DND-41 (cell line): ENCODE measurements at regions not wholly inside any gene's neighbourhood (a gene's known extent, or its start where the extent isn't known, plus 50 kb on each side); places are given as distances from the start of the nearest gene placed in this dataset.

Experiments
- ATAC-seq: fragments of 200-7000 bp; cut with Tn5 transposase; 3 replicates; pipeline ENCODE4 v1.9.1; 2021; ENCODE audit warnings: low read depth; ENCODE audit not compliant: insufficient read depth
- DNase-seq: peaks from one replicate; pipeline ENCODE4 v3.0.0-alpha.2; 2020
- H2AFZ ChIP-seq: 2 replicates; pipeline ENCODE4 v1.6.0; 2012; ENCODE audit warnings: low read depth, low read length
- H3K27ac ChIP-seq: 2 replicates; pipeline ENCODE4 v1.5.1; 2012; ENCODE audit warnings: low read length, inconsistent platforms
- H3K27me3 ChIP-seq: fragments of 200-600 bp; sonication (generic); 2 replicates; pipeline ENCODE4 v1.6.0; 2012; ENCODE audit warnings: low read length, mild to moderate bottlenecking, inconsistent platforms; ENCODE audit not compliant: insufficient read depth, poor library complexity
- H3K36me3 ChIP-seq: 2 replicates; pipeline ENCODE4 v1.5.1; 2012; ENCODE audit warnings: low read length, inconsistent platforms; ENCODE audit not compliant: insufficient read depth
- H3K4me1 ChIP-seq: 2 replicates; pipeline ENCODE4 v1.5.1; 2012; ENCODE audit warnings: mild to moderate bottlenecking, low read length; ENCODE audit not compliant: insufficient read depth
- H3K4me2 ChIP-seq: 2 replicates; pipeline ENCODE4 v1.6.0; 2012; ENCODE audit warnings: mild to moderate bottlenecking, moderate library complexity, low read length, inconsistent platforms; ENCODE audit not compliant: insufficient read depth
- H3K4me3 ChIP-seq, 2 experiments: fragments of 200-600 bp in 1 of 2; shearing (Covaris generic) in 1 of 2; 2 replicates each; pipeline ENCODE4 v1.5.1; 2012 to 2016; ENCODE audit warnings: inconsistent platforms in 2 of 2, low read length in 2 of 2, mild to moderate bottlenecking in 2 of 2, low read depth in 1 of 2, moderate library complexity in 1 of 2
- H3K79me2 ChIP-seq: 2 replicates; pipeline ENCODE4 v1.6.0; 2012; ENCODE audit warnings: low read length, inconsistent platforms; ENCODE audit not compliant: insufficient read depth
- H3K9ac ChIP-seq: 2 replicates; pipeline ENCODE4 v1.6.0; 2012; ENCODE audit warnings: low read depth, mild to moderate bottlenecking, inconsistent platforms, low read length, moderate library complexity
- H3K9me3 ChIP-seq: 2 replicates; pipeline ENCODE4 v1.5.1; 2012; ENCODE audit warnings: low read length, moderate library complexity, mild to moderate bottlenecking, inconsistent platforms; ENCODE audit not compliant: insufficient read depth, severe bottlenecking
- H4K20me1 ChIP-seq: 2 replicates; pipeline ENCODE4 v1.6.0; 2012; ENCODE audit warnings: low read length; ENCODE audit not compliant: insufficient read depth
- CTCF ChIP-seq: IDR thresholded peaks from 2 replicates; pipeline ENCODE4 v1.5.1; 2012; ENCODE audit warnings: borderline replicate concordance, low read length, moderate library complexity, mild to moderate bottlenecking; ENCODE audit not compliant: poor library complexity, severe bottlenecking; ENCODE audit errors: extremely low read depth
- EZH2 ChIP-seq: IDR thresholded peaks from 3 replicates; pipeline ENCODE4 v1.6.1; 2012; ENCODE audit warnings: borderline replicate concordance, low read depth, mild to moderate bottlenecking, moderate library complexity, low read length, inconsistent platforms; ENCODE audit not compliant: severe bottlenecking

- DNase-seq (no peak), ATAC-seq (no peak)
- H2AFZ ChIP-seq, result no peak overlapping the region
Measured at GRCh38 chr5:35484241-35484640, 133.4 kb upstream of the SPEF2 start.

GRCh38 chr5:35483780-35484179 lies 133.9 kb upstream of the SPEF2 start:
- Histone ChIP-seq H3K27me3 (no peaks in the 10 kb centered on the region), H3K4me3 (no peak overlapping the region), H3K79me2 (no peaks in the 10 kb centered on the region), H3K9ac (no peak overlapping the region), H4K20me1 (no peaks in the 10 kb centered on the region), H3K36me3 (no peaks in the 10 kb centered on the region), H3K9me3 (no peaks in the 10 kb centered on the region), H3K27ac (no peak overlapping the region), H3K4me1 (peaks cover 13% of the 10 kb centered on the region), H3K4me2 (no peak overlapping the region), H2AFZ (no peak overlapping the region)
- ATAC-seq (no peak), DNase-seq (no peak)
- TF ChIP-seq EZH2 (no peak), CTCF (no peak)

More at GRCh38 chr5:35484241-35484640, 133.4 kb upstream of the SPEF2 start:
- Histone ChIP-seq H3K79me2 (no peaks in the 10 kb centered on the region), H3K36me3 (no peaks in the 10 kb centered on the region), H3K27ac (no peak overlapping the region), H3K4me3 (no peak overlapping the region), H3K9ac (no peak overlapping the region), H3K27me3 (no peaks in the 10 kb centered on the region), H3K9me3 (no peaks in the 10 kb centered on the region), H3K4me2 (no peak overlapping the region), H3K4me1 (peaks cover 9% of the 10 kb centered on the region), H4K20me1 (no peaks in the 10 kb centered on the region)
- TF ChIP-seq EZH2 (no peak), CTCF (no peak)

GRCh38 chr5:35483191-35483590 lies 134.5 kb upstream of the SPEF2 start:
- Histone ChIP-seq H3K79me2 (no peaks in the 10 kb centered on the region), H3K4me2 (no peak overlapping the region), H3K9ac (no peak overlapping the region), H3K27me3 (no peaks in the 10 kb centered on the region), H3K4me1 (peaks cover 18% of the 10 kb centered on the region), H3K36me3 (no peaks in the 10 kb centered on the region), H3K9me3 (no peaks in the 10 kb centered on the region), H2AFZ (no peak overlapping the region), H4K20me1 (no peaks in the 10 kb centered on the region), H3K27ac (no peak overlapping the region), H3K4me3 (no peak overlapping the region)
- no peak for ATAC-seq
- DNase-seq, result no peak
- no peak for TF ChIP-seq CTCF
- no peak for TF ChIP-seq EZH2
